Adrenal gland (tissue), 5 donors: ENCODE measurements at regions not wholly inside any gene's neighbourhood (a gene's known extent, or its start where the extent isn't known, plus 50 kb on each side); places are given as distances from the start of the nearest gene placed in this dataset.

ENCODE experiments used
- POLR2A ChIP-seq, 2 donors: fragments of 450-650 bp; IDR thresholded peaks; one replicate each; pipeline ENCODE4 v1.6.1; 2017; ENCODE audit warnings: antibody characterized with exemption in 2 of 2, mild to moderate bottlenecking in 2 of 2, moderate library complexity in 1 of 2
- TF ChIP-seq, protein P1 (sequence below), 6 experiments: fragments of 450-650 bp in 4 of 6; fragments of 200-600 bp in 2 of 6; sonication (generic) in 1 of 6; IDR thresholded peaks; 1 replicate in 5 of 6; 2 replicates in 1 of 6; pipeline versions ENCODE4 v1.5.1 to v1.8.0; 2016 to 2021; ENCODE audit warnings: antibody characterized with exemption in 6 of 6, mild to moderate bottlenecking in 2 of 6, moderate library complexity in 1 of 6
- donor health status: DM: no; HTN: no; CAD: no.

DNA sequence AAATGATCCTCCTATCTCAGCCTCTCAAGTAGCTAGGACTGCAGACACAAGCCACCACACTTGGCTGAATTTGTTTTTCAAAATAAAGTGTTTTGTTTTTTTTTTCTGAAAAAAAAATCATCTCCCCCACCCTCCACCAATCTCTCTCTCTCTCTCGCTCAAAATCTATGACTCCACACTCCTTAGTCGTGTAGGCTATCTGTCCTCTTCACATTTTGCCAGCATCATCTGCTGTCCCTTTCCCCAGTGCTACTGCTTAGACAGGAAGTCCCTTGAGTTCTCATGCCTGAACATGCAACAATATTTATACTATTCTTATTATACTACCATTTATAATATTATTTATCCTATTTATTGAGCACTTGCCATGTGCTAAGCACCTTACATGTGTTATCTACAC, 80.7 kb upstream of the TMEM164 start:
- TF ChIP-seq, protein P1, sequence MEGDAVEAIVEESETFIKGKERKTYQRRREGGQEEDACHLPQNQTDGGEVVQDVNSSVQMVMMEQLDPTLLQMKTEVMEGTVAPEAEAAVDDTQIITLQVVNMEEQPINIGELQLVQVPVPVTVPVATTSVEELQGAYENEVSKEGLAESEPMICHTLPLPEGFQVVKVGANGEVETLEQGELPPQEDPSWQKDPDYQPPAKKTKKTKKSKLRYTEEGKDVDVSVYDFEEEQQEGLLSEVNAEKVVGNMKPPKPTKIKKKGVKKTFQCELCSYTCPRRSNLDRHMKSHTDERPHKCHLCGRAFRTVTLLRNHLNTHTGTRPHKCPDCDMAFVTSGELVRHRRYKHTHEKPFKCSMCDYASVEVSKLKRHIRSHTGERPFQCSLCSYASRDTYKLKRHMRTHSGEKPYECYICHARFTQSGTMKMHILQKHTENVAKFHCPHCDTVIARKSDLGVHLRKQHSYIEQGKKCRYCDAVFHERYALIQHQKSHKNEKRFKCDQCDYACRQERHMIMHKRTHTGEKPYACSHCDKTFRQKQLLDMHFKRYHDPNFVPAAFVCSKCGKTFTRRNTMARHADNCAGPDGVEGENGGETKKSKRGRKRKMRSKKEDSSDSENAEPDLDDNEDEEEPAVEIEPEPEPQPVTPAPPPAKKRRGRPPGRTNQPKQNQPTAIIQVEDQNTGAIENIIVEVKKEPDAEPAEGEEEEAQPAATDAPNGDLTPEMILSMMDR (IDR thresholded peaks at IDR 0.05), result no peak
- TF ChIP-seq POLR2A (IDR thresholded peaks at IDR 0.05), result no peak
